ENCODE measurements at regions not wholly inside any gene's neighbourhood (a gene's known extent, or its start where the extent isn't known, plus 50 kb on each side); places are given as distances from the start of the nearest gene placed in this dataset.

GRCh38 chr1:29502911-29503840 lies 266.9 kb downstream of the PTPRU start:
- no peak for DNase-seq (ENCODE audit: low read depth)

DNA sequence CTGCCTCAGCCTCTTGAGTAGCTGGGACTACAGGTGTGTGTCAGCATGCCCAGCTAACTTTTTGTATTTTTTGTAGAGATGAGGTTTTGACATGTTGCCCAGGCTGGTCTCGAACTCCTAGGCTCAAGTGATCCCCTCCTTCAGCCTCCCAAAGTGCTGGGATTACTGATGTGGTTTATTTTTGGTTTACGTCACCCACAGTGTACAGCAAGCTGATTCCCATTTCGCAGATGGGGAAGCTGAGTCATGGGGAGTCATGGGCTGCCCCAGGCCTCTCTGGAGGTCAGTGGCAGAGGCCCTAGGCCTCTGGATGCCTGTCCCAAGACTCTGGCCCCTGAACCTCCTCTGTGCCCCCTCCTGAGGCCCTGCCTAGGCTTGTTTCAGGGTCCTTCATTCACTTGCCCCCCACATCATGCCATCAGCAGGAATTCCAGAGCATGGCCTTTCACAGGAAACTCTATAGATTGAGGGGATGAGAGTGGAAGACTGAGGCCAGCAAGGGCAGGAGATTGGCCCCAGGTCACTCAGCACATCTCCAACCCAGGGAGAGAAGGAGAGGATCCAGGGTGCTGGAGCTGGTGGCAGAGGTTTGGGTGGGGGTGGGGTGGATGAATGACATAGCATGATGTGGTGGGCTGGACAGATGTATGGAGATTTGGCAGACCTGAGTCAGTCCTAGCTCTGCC lies 266.0 kb downstream of the PTPRU start:
- no peak for DNase-seq (ENCODE audit: low read depth)

DNA sequence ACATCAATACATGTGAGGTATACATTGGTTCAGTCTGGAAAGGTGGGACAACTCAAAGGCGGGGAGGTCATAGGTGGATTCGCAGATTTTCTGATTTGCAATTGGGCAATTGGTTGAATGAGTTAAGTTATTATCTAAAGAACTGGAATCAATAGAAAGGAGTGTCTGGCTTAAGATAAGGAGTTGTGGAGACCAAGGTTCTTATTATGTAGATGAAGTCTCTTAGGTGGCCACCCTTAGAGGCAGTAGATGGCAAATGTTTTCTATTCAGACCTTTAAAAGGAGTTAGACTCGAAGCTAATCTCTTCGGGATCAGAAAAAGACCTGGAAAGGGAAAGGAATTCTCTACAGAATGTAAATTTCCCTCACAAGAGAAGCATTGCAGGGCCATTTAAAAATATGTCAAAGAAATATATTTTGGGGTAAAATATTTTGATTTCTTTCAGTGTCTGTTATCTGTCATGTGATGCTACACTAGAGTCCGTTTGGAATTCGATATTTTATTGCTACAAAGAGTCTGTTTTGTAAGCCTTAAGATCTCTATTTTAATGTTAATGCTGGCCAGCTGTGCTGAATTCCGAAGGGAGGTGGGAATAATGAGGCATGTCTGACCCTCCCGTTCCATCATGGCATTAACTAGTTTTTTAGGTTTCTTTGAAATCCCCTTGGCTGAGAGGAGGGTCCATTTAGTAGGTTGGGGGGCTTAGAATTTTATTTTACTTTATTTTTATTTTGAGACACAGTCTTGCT lies 265.1 kb downstream of the PTPRU start:
- DNase-seq (ENCODE audit: low read depth), result no peak

DNA sequence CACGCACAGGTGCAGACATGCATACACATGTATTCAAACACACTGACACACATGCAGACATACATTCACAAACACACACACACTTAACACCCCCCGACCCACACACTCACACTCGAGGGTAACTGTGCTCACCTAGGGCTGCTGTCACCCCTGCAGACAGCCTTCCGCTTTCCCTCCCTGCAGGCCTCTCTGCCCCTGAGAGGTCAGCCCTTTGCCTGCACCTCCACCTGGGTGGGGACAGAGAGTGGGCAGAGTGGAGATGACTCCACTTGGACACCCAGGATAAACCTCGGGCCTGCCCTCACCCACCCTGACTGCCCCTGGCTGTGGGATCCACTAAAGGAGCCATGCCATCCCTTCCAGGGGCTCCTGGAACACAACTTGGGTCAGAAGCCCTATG lies 264.3 kb downstream of the PTPRU start:
- DNase-seq (ENCODE audit: low read depth), result no peak

DNA sequence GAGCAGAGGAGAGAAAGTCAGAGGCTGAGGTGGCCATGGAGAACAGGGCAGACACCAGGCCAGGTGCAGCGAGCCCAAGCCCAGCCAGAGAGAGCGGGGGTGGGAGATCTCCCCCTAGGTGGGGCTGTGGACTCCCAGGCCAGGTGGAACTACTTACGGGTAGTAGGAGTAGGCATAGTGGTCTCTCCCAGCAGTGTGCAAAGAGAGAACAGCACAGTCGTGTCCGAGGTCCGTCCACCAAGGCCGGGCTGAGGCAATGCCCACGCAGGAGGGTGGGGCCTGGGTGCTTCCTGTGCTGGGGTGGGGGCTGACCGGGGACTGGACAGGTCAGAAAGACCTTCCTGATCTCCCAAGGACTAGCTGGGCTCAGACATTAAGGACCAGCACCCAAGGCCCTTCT lies 263.7 kb downstream of the PTPRU start:
- DNase-seq (ENCODE audit: low read depth), result no peak

- DNase-seq (ENCODE audit: low read depth), result no peak
Observed at GRCh38 chr1:29499104-29499650, 262.9 kb downstream of the PTPRU start.

DNA sequence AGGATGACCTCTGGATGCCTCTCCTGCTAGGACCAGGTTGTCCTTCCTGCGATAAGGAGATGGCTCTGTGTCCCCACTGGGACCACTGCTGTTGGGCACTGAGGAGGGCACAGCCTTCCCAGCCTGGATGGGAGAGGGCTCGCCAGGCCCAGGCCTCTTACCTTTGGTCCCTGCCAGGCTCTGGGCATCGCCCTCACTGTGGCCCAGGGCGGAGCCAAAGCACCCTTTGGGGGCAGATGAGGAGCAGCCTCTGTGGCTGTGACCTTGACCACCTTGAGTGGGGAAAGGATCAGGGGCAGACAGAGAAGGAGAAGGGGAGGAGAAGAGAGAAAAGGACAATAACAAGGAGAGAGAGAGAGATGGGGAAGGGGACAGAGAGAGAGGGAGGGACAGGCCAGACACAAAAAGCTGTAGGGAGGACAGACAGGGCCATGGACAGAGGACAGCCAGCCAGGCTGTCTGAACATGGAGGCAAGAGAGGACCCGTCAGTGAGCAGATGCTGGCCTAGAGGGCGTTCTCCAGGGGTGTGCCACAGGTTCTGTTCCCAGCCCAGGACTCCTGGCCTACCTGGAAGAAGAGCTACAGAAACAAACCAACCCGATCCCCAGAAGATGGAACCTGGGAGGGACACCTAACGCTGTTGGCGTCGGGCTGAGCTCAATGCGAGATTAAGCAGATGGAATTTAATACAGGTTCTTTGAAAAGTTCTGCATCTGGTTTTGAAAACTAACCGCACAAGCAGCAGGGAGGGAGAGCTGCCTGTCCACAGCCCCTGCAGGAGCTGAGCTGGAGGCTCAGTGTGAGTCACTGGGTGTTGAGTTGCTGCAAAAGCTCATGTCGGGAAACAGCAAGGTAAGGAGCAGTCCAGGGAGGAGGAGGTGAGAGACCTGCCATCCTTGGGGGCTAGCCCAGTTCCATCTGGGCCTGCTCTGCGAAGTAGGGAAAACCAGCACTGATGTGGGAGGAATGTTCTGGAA lies 262.1 kb downstream of the PTPRU start:
- DNase-seq (ENCODE audit: low read depth), result no peak

- no peak for DNase-seq (ENCODE audit: low read depth)
Observed at GRCh38 chr1:29497395-29498125, 261.2 kb downstream of the PTPRU start.

DNA sequence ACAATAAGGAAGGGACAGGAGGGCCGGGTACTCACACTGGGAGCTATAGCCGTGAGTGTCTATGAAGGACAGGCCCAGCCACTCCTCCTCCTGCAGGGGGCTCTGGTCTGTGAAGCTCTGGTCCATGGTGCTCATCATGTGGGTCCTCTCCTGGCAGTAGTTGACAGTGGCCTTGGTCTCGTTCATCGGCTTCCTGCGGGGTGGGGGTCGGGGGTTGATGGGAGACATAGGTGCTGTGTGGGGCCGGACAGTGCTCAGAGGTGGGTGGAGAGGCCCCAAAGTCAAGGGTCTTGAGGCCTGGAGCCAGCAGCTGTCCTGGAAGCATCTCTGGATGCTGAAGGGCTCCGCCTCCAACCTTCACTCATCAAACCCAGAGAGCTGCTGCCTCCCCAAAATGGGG lies 260.4 kb downstream of the PTPRU start:
- DNase-seq (ENCODE audit: low read depth), result no peak

DNA sequence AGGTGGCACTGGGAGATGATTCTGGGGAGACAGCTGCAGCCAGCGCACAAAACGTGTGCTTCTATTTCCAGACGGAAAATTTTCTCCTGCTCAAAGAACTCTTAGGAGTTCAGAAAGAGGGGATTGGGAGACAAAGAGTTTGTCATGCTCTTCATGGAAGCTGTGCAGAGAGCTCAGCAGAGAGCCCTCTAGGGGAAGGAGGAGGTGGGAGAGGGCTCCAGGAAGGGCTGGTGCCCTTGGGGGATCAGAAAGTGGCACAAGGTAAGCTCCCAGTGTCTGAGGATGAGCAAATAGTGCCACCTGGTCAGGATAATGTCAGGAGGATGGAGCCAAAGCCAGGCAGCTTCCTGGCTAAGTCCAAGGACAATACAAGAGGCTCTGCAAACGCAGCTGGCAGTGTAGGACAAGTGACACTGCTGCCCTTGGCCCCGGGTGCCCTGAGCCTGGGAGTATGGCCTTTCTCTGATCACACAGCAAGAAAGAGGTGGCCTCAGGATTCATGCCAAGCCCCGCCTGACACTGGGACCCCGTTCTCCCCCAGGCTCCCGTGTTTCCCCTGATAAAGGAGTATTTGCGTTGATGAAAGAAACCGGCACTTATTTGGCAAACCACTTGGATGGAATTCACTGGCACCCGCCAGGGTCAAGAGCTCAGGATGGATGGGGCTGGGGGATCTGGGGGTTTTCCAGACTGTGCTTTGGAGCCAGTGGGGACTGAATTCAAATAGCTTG lies 254.0 kb downstream of the PTPRU start:
- DNase-seq (ENCODE audit: low read depth), result no peak

DNA sequence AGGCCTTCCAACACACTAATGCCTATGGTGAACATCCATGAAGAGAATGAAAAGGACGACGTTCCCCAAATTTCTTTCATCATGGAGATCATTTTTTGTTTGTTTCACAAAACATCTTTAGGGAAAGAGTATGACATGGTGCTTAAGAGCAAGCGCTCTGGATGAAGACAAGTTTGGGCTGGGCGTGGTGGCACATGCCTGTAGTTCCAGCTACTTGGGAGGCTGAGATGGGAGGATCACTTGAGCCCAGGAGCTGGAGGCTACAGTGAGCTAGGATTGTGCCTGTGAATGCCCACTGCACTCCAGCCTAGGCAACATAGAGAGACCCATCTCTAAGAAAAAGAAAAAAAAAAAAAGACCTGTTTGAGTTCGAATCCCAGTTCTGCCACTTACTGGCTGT lies 253.1 kb downstream of the PTPRU start:
- DNase-seq (ENCODE audit: low read depth), result no peak

GRCh38 chr1:29488794-29489311 lies 252.5 kb downstream of the PTPRU start:
- no peak for DNase-seq (ENCODE audit: low read depth)

- no peak for DNase-seq (ENCODE audit: low read depth)
Observed at GRCh38 chr1:29488086-29488793, 251.9 kb downstream of the PTPRU start.

DNA sequence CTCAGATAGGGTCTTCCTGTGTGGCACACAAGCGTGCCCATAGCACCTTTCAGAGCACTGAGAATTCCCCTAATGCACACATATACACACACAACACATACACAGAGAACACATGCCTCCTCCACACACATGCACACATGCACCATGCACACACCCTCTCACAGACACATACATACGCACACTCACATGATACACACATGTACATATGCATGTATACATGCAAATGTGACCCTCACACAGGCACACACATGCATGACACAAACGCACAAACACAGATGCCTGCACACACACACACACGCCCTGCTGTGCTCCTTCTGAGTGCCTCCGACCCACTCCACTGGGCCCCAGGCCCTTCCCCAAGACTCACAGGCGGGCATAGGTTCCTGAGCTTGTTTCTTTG lies 251.0 kb downstream of the PTPRU start:
- DNase-seq (ENCODE audit: low read depth), result no peak

GRCh38 chr1:29485096-29485925 lies 249.0 kb downstream of the PTPRU start:
- DNase-seq (ENCODE audit: low read depth), result no peak

DNA sequence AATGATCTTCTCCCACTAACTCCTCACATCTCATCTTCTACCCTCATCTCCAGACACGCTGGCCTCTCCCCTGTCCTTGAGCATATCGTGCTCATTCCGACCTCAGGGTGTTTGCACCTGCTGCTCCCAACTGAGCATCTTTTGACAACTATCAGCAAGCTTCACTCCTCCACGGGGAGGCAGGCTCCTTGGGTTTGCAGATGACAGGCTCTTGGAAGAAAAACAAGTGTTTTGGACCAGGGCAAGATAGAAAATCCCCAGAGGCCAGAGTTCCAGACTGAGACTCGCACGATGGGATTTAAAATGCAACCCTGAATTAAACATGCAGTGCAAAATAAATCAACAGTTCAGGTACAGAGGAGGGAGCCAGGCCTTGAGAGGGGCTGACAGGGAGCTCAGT lies 246.7 kb downstream of the PTPRU start:
- DNase-seq (ENCODE audit: low read depth), result no peak

- no peak for DNase-seq (ENCODE audit: low read depth)
Observed at GRCh38 chr1:29482064-29482463, 245.7 kb downstream of the PTPRU start.

GRCh38 chr1:29481031-29481430 lies 244.7 kb downstream of the PTPRU start:
- no peak for DNase-seq (ENCODE audit: low read depth)
